Muscle of leg (tissue), 3 donors: ENCODE measurements at regions not wholly inside any gene's neighbourhood (a gene's known extent, or its start where the extent isn't known, plus 50 kb on each side); places are given as distances from the start of the nearest gene placed in this dataset.

ENCODE experiments used
- DNase-seq: peaks from one replicate; pipeline ENCODE4 v3.0.0; 2013
- H3K27ac ChIP-seq: one replicate; pipeline ENCODE4 v1.5.1; 2013; ENCODE audit warnings: mild to moderate bottlenecking, low read length, control low read depth
- H3K27me3 ChIP-seq: one replicate; pipeline ENCODE4 v1.6.1; 2013; ENCODE audit warnings: low read length; ENCODE audit not compliant: control insufficient read depth, insufficient read depth
- H3K36me3 ChIP-seq: one replicate; pipeline ENCODE4 v1.6.1; 2013; ENCODE audit warnings: low read length; ENCODE audit not compliant: control insufficient read depth, insufficient read depth
- H3K4me1 ChIP-seq: one replicate; pipeline ENCODE4 v1.6.1; 2013; ENCODE audit warnings: low read length; ENCODE audit not compliant: control insufficient read depth, insufficient read depth
- H3K4me3 ChIP-seq: one replicate; pipeline ENCODE4 v1.5.1; 2013; ENCODE audit warnings: low read length, control low read depth
- H3K9me3 ChIP-seq: replicated peaks from 2 replicates; pipeline ENCODE4 v1.6.1; 2013; ENCODE audit warnings: low read depth, low read length; ENCODE audit not compliant: control insufficient read depth
- WGBS: methylation state at CpG from one replicate; pipeline ENCODE4 v1.1.5; 2013; ENCODE audit warnings: missing lambda C conversion rate; ENCODE audit not compliant: insufficient coverage; 5-methylcytosine and 5-hydroxymethylcytosine counted together

- Histone ChIP-seq H3K9me3 (no peaks in the 10 kb centered on the region), H3K27ac (no peak overlapping the region), H3K27me3 (no peaks in the 10 kb centered on the region), H3K4me3 (no peak overlapping the region), H3K4me1 (no peaks in the 10 kb centered on the region), H3K36me3 (no peaks in the 10 kb centered on the region)
- WGBS = 59% methylated on average over 5 of the region's 7 CpGs
- DNase-seq = peak; percentile 35
Observed at GRCh38 chr2:228956701-228957474, 314.2 kb downstream of the PID1 start.

- Histone ChIP-seq H3K9me3 (no peaks in the 10 kb centered on the region), H3K36me3 (no peaks in the 10 kb centered on the region), H3K27ac (no peak overlapping the region), H3K4me3 (no peak overlapping the region), H3K4me1 (no peaks in the 10 kb centered on the region), H3K27me3 (no peaks in the 10 kb centered on the region)
- DNase-seq = peak; percentile 56
Observed at GRCh38 chr2:228949831-228950230, 321.3 kb downstream of the PID1 start.

GRCh38 chr2:228945710-228946109 is 325.4 kb downstream of the PID1 start:
- Histone ChIP-seq H3K4me1 (no peaks in the 10 kb centered on the region), H3K27me3 (no peaks in the 10 kb centered on the region), H3K36me3 (no peaks in the 10 kb centered on the region), H3K4me3 (no peak overlapping the region), H3K27ac (no peak overlapping the region), H3K9me3 (no peaks in the 10 kb centered on the region)
- DNase-seq = no peak
- 57% methylated on average over 1 of the region's 1 CpG for WGBS

- H3K27ac ChIP-seq = no peak overlapping the region
- no peaks in the 10 kb centered on the region for H3K4me1 ChIP-seq
- WGBS = no CpG with 5 or more reads among the region's 2 CpGs
- peak; percentile 37 for DNase-seq
- no peaks in the 10 kb centered on the region for H3K27me3 ChIP-seq
- H3K36me3 ChIP-seq = no peaks in the 10 kb centered on the region
- H3K9me3 ChIP-seq = no peaks in the 10 kb centered on the region
- no peak overlapping the region for H3K4me3 ChIP-seq
Observed at GRCh38 chr2:228942856-228943255, 328.2 kb downstream of the PID1 start.

GRCh38 chr2:228938629-228939028 is 332.5 kb downstream of the PID1 start:
- Histone ChIP-seq H3K4me3 (no peak overlapping the region), H3K9me3 (peaks cover 4% of the 10 kb centered on the region), H3K27me3 (no peaks in the 10 kb centered on the region), H3K4me1 (no peaks in the 10 kb centered on the region), H3K36me3 (no peaks in the 10 kb centered on the region), H3K27ac (no peak overlapping the region)
- WGBS = no CpG with 5 or more reads among the region's 2 CpGs
- peak; percentile 42 for DNase-seq

- Histone ChIP-seq H3K9me3 (peaks cover 2% of the 10 kb centered on the region), H3K4me1 (no peaks in the 10 kb centered on the region), H3K36me3 (no peaks in the 10 kb centered on the region), H3K4me3 (no peak overlapping the region), H3K27me3 (no peaks in the 10 kb centered on the region), H3K27ac (no peak overlapping the region)
- peak; percentile 62 for DNase-seq
- no CpG with 5 or more reads among the region's 3 CpGs for WGBS
Observed at GRCh38 chr2:228927028-228928010, 343.8 kb downstream of the PID1 start.

GRCh38 chr2:228919808-228920207 is 351.3 kb downstream of the PID1 start:
- Histone ChIP-seq H3K4me3 (no peak overlapping the region), H3K36me3 (no peaks in the 10 kb centered on the region), H3K9me3 (no peaks in the 10 kb centered on the region), H3K27me3 (no peaks in the 10 kb centered on the region), H3K4me1 (no peaks in the 10 kb centered on the region), H3K27ac (no peak overlapping the region)
- WGBS = 95% methylated on average over 2 of the region's 4 CpGs
- DNase-seq = no peak

GRCh38 chr2:228917220-228917619 is 353.9 kb downstream of the PID1 start:
- H3K27ac ChIP-seq = no peak overlapping the region
- no CpG with 5 or more reads among the region's 1 CpG for WGBS
- no peaks in the 10 kb centered on the region for H3K4me1 ChIP-seq
- no peaks in the 10 kb centered on the region for H3K9me3 ChIP-seq
- DNase-seq = peak; percentile 30
- no peak overlapping the region for H3K4me3 ChIP-seq
- no peaks in the 10 kb centered on the region for H3K27me3 ChIP-seq
- no peaks in the 10 kb centered on the region for H3K36me3 ChIP-seq

- peak; percentile 77 for DNase-seq
- Histone ChIP-seq H3K27ac (no peak overlapping the region), H3K36me3 (no peaks in the 10 kb centered on the region), H3K4me1 (no peaks in the 10 kb centered on the region), H3K27me3 (no peaks in the 10 kb centered on the region), H3K4me3 (no peak overlapping the region), H3K9me3 (no peaks in the 10 kb centered on the region)
- WGBS = no CpG with 5 or more reads among the region's 4 CpGs
Observed at GRCh38 chr2:228916416-228917090, 354.5 kb downstream of the PID1 start.

GRCh38 chr2:228913176-228913575 is 357.9 kb downstream of the PID1 start:
- Histone ChIP-seq H3K27ac (no peak overlapping the region), H3K4me3 (no peak overlapping the region), H3K4me1 (no peaks in the 10 kb centered on the region), H3K27me3 (no peaks in the 10 kb centered on the region), H3K9me3 (no peaks in the 10 kb centered on the region), H3K36me3 (no peaks in the 10 kb centered on the region)
- DNase-seq = no peak
- WGBS = 40% methylated on average over 1 of the region's 3 CpGs
